ENCODE measurements at regions not wholly inside any gene's neighbourhood (a gene's known extent, or its start where the extent isn't known, plus 50 kb on each side); places are given as distances from the start of the nearest gene placed in this dataset.
"Not testable (repeated sequence)": the region's sequence is repeated elsewhere in the genome, so short reads cannot be mapped to it uniquely, and the experiment has no call there.

- DNase-seq (ENCODE audit: low read depth in 2 of 2) = not testable (repeated sequence)
These were observed 98.0 kb upstream of the NOTCH2NLA start for GRCh38 chr1:146326863-146327262.

GRCh38 chr1:146324463-146324862 lies 95.6 kb upstream of the NOTCH2NLA start:
- not testable (repeated sequence) for DNase-seq (ENCODE audit: low read depth in 2 of 2)

- not testable (repeated sequence) for DNase-seq (ENCODE audit: low read depth in 2 of 2)
These were observed 94.5 kb upstream of the NOTCH2NLA start for GRCh38 chr1:146323302-146323701.

- not testable (repeated sequence) for DNase-seq (ENCODE audit: low read depth in 2 of 2)
These were observed 94.1 kb upstream of the NOTCH2NLA start for GRCh38 chr1:146322893-146323292.

DNA sequence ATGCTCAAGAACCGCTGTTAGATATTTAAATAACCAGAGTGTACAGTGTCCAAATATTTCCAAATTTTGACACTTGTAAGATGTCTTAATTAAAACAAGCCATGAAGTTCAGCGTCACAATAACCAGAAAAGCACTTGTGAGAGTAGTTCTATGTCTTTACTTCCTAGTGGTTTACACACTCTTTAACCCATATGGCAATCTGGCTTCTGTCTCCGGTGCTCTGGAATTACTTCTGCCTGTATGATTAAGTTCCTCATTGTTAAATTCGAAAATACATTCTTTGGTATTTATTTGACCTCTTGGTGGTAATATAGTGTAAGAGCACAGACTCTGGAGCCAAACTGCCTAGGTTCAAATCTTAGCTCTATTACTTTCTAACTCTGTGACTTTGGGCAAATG lies 89.9 kb upstream of the NOTCH2NLA start:
- not testable (repeated sequence) for DNase-seq (ENCODE audit: low read depth in 2 of 2)

- DNase-seq (ENCODE audit: low read depth in 2 of 2) = not testable (repeated sequence)
These were observed 89.0 kb upstream of the NOTCH2NLA start for GRCh38 chr1:146317785-146318184.

DNA sequence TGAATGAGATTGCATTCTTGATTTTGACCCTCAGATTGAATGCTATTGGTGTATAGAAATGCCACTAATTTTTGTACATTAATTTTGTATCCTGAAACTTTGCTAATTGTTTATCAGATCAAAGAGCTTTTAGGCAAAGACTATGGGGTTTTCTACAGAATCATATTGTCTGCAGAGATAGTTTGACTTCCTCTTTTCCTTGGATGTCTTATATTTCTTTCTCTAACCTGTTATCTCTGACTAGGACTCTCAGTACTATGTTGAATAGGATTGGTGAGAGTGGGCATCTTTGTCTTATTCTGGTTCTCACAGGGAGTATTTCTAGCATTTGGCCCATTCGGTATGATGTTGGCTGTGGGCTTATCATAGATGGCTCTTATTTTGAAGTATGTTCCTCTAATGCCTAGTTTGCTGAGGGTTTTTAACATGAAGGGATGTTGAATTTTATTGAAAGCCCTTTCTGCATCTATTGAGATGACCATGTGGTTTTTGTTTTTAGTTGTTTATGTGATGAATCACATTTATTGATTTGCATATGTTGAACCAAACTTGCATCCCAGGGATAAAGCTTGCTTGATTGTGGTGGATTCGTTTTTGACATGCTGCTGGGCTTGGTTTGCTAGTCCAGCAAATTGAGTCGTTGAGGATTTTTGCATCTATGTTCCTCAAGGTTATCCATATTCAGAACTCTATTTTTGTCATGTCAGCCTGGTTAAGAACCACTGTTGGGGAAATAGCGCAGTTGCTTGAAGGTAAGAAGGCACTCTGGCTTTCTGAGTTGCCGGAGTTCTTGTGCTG lies 85.8 kb upstream of the NOTCH2NLA start:
- DNase-seq (ENCODE audit: low read depth in 2 of 2) = not testable (repeated sequence)

GRCh38 chr1:146310579-146310978 lies 81.8 kb upstream of the NOTCH2NLA start:
- not testable (repeated sequence) for DNase-seq (ENCODE audit: low read depth in 2 of 2)

DNA sequence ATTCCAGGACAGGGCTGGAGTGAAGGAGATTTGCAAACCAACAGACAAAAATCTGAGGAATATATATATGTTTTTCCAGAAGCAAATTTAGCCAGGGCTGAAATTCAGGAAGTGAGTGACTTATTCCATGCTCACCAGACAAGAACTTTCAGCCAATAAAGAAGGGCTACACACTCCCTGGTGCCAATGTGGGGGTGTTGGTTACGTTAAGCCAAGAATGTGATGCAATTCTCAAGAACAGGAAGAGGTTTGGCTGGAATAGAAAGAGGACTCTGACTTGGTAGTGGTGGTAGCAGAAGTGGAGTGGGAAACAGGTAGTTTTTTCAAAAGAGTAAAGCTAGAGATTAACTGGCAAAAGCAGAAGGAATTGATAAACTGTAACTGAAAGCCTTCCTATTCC lies 80.6 kb upstream of the NOTCH2NLA start:
- not testable (repeated sequence) for DNase-seq (ENCODE audit: low read depth in 2 of 2)

GRCh38 chr1:146308892-146309291 lies 80.1 kb upstream of the NOTCH2NLA start:
- not testable (repeated sequence) for DNase-seq (ENCODE audit: low read depth in 2 of 2)

DNA sequence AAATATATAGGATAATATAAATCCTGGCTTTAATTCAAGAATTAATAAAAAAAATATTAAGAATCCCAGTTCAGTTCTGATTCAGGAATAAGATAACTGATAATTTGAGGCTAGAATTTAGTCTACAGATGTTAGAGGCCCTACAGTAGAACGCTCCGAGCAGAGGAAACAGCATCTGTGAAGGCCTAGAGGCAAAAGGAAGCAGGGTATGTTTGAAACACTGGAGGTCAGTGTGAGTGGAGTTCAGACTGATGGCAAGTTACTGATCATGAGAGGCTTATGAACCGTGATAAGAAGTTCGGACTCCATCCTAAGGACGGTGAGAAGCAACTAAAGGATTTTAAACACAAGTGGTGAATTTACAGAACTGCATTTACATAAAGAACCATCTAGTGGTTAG lies 79.3 kb upstream of the NOTCH2NLA start:
- not testable (repeated sequence) for DNase-seq (ENCODE audit: low read depth in 2 of 2)

GRCh38 chr1:146307632-146308031 lies 78.8 kb upstream of the NOTCH2NLA start:
- DNase-seq (ENCODE audit: low read depth in 2 of 2) = not testable (repeated sequence)

DNA sequence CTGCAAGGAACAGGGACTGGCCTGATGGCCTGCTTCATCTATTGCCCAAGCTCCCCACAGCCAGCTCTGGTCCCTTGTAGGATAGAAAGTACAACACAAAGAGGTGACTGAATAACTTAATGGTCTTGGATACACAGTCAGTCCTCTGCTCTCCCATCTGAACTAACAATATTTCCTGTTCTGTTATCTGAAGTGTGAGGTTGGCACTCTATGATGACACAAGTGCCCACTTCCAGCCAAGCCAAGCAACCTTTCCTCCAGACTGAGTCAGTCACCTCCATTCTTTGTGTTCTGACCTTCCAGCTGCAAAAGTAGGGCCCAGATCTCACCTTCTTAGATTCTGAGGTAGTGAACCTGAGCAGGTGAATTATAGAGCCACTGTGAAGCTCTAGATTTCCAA lies 77.8 kb upstream of the NOTCH2NLA start:
- not testable (repeated sequence) for DNase-seq (ENCODE audit: low read depth in 2 of 2)

- DNase-seq (ENCODE audit: low read depth in 2 of 2) = not testable (repeated sequence)
These were observed 76.6 kb upstream of the NOTCH2NLA start for GRCh38 chr1:146305442-146305841.

DNA sequence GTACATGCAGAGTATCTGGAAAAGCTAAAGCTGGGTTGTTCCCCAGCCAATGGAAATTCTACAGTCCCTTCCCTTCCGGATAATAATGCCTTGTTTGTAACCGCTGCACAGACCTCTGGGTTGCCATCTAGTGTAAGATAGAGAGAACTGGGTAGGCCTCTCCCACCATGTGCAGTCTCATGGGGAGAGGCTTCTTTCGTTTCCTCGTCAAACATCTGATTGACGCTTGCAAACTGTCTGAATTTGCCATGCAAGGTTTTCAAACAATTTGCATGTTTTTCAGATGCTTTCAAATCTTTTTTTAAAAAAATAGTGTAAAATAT lies 69.7 kb upstream of the NOTCH2NLA start:
- DNase-seq (ENCODE audit: low read depth in 2 of 2) = not testable (repeated sequence)

DNA sequence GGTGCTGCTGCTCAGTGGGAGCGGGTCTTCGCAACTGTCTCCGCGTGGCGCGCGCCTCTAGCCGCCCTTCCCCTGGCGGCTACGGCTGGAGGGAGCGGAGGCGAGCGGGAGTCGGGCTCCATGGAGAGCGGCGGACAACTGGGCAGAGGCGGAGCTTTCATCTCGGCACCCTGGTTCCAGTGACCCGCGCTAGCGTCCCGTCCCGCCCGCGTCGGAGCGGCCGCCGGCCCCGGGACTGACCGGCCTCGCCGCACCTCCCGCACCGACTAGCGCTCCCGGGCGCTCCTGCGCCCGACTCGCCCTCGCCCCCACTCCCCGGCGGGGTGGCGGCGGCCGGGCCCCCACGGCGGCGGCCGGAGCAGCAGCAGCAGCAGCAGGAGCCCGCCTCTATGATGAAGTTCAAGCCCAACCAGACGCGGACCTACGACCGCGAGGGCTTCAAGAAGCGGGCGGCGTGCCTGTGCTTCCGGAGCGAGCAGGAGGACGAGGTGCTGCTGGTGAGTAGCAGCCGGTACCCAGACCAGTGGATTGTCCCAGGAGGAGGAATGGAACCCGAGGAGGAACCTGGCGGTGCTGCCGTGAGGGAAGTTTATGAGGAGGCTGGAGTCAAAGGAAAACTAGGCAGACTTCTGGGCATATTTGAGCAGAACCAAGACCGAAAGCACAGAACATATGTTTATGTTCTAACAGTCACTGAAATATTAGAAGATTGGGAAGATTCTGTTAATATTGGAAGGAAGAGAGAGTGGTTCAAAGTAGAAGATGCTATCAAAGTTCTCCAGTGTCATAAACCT lies 69.2 kb upstream of the NOTCH2NLA start:
- DNase-seq (ENCODE audit: low read depth in 2 of 2) = not testable (repeated sequence)

- DNase-seq (ENCODE audit: low read depth in 2 of 2) = not testable (repeated sequence)
These were observed 64.4 kb upstream of the NOTCH2NLA start for GRCh38 chr1:146292940-146293936.

DNA sequence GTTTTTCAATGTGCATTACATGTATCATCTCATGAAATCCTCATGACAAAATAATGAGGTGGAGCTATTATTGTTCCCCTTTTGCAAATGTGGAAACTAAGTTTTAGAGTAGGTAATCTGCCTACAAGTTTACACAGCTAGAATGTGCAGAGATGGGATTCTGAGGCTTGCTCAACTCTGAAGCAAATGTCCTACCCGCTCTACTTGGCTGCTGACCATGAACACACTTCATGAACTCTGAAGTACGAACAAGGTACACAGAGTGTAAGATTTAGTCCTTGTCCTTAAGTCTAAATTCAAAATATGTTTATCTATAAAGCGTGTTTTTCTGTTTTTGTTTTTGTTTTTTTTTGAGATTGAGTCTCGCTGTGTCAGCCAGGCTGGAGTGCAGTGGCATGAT lies 63.6 kb upstream of the NOTCH2NLA start:
- DNase-seq (ENCODE audit: low read depth in 2 of 2) = not testable (repeated sequence)

- DNase-seq (ENCODE audit: low read depth in 2 of 2) = not testable (repeated sequence)
These were observed 59.1 kb upstream of the NOTCH2NLA start for GRCh38 chr1:146287881-146288280.

DNA sequence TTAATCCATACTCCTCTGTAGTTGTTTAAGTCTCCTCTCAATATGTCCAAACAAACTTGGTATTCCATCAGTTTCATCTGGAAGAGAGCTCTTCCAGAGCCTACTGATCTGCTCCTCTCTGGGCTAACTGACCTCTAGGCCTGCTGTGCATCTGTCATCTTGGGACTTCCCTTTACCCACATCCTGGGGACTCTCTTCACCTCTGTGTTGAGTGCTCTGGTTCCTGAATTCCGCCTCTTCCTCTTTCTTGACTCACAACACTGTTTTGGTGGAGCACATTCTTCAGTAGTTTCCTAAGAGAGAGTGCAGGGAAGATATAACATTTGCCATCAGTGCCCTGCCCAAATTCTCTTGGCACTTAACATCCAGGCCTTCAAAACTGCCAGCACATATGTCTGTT lies 55.9 kb upstream of the NOTCH2NLA start:
- DNase-seq (ENCODE audit: low read depth in 2 of 2) = not testable (repeated sequence)

GRCh38 chr1:146283527-146283880 lies 54.7 kb upstream of the NOTCH2NLA start:
- not testable (repeated sequence) for DNase-seq (ENCODE audit: low read depth in 2 of 2)

Data from activated CD8-positive, alpha-beta memory T cell treated with anti-CD3 and anti-CD28 coated beads for 4 hours (primary cell).